A204.1 (cell line): ENCODE measurements at regions not wholly inside any gene's neighbourhood (a gene's known extent, or its start where the extent isn't known, plus 50 kb on each side); places are given as distances from the start of the nearest gene placed in this dataset.
"Not testable (repeated sequence)": the region's sequence is repeated elsewhere in the genome, so short reads cannot be mapped to it uniquely, and the experiment has no call there.

ENCODE experiments used
- FAIRE-seq: peaks from 2 replicates; lab custom pipeline; 2012; peaks lifted over from hg19 to GRCh38; lab: Jason Lieb, UNC

DNA sequence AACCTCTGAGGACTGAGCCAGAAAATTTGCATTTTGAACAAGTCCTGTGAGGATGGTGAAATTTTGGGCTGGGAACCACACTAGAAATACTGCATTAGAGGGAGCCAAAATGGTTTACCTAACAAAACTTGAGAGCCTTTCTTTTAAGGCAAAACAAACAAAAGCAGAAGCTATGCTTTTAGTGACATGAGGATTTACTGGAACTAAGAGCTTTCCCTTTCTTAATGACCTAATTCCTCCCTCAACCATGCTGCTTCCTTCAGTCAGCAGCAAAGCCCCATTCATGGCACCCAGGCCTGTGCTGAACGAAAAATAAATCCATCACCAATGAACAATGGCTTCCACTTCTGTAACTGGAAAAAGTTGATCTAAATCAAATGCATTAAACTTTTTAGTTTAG lies 974.3 kb downstream of the HACE1 start:
- no peak for FAIRE-seq

DNA sequence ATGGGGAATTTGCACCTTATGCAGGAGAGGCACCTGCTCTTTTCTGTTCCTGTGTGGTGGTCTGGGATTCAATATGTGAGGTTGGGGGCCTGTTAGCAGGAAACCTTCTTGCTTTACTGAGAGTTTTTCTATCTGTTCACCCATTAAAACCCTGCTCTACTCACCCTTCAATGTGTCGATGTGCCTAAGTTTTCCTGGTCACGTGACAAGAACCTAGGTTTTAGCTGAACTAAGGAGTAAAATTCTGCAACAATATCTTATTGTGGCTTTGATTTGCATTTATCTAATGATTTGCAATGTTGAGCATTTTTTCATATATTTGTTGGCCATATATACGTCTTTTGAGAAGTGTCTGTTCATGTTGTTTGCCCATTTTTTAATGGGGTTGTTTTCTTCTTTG lies 979.9 kb downstream of the HACE1 start:
- no peak for FAIRE-seq

DNA sequence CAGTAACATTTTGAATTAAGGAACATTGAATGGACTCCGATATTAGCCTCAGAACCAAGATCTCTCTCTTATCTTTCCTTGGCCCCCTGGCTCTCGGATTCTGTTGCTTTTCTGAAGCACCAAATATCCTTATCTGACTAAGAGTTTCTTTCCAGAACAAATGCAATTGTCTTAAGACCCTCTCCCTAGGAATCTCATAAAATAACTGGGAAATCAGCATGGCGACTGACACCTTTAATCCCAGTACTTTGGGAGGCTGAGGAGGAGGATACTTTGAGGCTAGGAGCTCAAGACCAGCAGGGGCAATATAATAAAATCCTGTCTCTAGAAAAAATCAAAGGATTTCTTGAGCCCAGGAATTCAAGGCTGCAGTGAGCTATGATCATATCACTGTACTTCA lies 984.5 kb downstream of the HACE1 start:
- FAIRE-seq, result no peak

DNA sequence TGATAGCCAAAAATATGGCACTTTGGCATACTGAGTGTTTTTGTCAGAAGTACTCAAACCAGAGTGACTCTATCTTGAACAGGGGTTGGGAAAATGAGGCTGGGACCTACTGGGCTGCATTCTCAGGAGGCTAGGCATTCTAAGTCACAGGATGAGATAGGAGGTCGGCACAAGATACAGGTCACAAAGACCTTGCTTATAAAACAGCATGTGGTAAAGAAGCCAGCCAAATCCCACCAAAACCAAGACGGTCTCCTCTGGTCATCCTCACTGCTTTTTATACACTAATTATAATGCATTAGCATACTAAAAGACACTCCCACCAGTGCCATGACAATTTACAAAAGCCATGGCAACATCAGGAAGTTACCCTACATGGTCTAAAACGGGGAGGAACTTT lies 985.1 kb downstream of the HACE1 start:
- FAIRE-seq, result no peak

DNA sequence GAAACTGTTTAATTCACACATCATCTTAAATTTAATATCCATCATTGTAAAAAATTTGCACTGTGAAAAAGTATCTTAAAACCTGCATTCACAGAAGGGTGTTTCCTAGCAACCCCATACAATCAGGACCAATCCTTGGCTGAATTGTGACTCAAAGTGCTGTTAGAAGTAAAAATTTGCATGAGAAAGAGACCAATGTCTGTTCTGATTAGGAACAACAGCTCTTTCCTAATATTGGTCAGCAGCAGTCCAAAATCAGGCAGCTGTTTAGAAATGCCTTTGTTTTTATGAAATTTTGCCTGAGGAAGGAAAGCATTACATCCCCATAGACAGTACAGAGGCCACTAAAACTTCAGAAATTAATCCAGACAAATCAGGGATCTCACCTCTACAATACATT lies 987.0 kb downstream of the HACE1 start:
- no peak for FAIRE-seq

DNA sequence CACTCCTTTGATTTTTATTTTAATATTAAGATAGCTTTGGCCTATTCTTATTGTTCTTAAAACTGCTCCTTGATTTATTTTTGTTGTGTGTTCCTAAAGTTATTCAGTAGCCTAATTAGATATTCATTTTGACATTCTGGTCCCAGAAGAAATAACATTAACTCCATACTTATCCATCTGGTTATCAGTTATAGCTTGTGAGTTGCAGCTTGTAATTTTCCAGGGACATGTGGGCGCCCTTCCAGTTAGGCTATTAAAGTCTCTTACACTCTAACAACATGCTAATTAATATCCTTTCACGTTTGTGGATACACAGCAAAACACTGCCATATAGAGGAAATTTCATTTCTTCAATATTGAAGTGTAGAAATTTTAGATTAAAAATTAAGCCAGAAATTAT lies 987.5 kb downstream of the HACE1 start:
- no peak for FAIRE-seq

DNA sequence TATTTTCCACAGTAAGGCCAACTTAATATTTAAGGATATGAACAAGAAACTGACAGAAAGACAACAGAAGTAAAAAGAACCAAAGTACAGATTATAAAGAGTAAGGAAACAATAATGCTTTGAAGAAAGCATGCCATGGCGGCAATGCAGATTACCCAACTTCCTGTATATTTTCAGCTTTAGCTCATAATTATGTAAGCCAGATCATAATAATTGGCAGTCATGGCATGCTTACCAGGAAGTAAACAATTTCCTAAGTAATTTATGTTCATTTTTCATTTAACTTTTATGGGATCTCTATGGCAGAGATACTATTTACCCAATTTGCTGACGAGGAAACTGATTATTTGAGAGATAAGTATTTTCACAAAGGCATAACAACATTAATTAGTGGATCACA lies 988.7 kb downstream of the HACE1 start:
- no peak for FAIRE-seq

DNA sequence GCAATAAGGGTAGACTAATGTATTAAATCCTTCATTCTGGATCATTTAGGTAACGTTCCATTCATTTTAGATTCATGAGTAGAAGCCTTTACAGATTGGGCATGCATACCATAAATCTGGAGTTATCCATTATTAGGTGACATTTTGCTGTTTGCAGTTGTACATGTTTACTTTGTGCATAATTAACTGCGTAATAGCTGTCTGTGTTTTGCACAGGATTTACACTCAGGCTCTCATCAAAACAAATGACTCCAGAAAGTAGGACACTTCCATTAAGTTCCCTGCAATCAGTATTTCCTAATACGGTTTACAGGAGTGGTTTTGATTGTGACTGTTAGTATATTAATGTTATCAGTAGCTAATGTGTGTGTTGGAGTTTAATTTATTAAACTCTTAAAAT lies 997.4 kb downstream of the HACE1 start:
- no peak for FAIRE-seq

DNA sequence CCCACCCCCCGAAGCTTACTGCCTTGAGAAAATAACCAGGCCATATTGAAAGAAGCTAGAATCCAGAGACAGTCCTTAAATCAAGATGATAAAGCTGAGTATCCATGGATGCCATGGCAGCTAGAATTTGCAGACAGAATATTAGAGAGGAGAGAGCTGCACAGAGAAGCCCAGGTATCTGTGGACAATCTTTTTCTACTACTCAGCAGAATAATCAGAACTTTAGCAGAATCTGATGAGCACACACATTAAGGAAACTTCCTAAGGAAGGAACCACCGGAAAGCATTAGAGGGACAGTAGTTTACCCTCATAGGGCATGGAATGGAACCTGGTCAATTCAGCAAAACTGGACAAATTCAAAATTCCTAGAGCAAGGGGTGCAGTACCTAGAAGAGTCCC lies 1001.7 kb downstream of the HACE1 start:
- no peak for FAIRE-seq

DNA sequence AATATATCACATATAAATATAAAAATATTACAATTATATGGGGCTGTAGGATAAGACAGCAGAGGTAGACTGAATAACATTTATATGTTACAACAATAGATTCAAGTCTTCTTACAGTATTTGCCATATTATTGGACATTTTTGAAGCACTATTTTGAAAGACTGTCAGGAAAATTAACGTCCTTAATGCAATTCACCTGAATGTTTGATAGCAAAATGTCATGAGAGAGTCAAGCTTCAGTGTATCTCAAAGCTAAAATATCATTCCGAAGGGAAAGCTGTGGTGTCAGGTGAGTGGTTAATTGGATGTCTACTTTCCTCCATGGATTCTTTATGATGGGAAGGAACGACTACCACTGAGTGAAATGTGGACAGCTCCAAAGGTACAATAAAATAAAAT lies 1004.0 kb downstream of the HACE1 start:
- no peak for FAIRE-seq

DNA sequence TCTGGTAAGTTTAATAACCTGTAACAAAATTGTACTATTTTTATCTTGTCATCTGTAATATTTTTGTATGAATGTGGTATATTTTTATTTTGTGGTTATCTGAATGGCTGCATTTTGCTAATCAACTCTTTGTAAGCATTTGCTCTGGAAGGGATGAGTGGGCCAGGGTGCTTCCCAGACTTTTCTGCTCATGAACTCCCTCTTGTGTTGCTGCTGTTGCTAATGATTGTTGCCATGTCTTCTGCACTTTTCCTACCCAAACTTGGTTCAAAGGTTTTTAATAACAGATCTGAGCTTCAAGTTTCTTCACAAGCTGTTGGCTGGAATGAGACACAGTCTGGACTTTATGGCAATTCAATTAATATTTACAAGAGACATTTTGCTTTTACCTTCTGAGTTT lies 1005.7 kb downstream of the HACE1 start:
- no peak for FAIRE-seq

DNA sequence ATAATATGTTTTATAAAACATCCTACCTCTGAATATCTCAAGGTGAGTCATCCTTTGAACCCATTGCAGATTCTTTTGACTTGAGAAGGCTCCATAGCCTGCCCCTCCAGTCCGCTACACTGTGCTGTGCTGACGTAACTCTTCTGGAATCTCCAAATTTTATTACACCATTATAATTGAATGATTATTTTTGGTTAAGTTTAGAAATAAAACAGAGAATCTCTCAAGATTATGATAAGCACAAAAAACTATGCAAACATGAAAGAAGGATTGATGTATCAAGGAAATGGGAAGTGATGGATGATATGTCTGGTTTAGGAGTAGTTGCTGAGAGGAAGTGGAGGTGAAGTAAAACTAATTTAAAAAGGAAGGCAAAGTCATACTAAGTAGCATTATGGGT lies 1021.3 kb downstream of the HACE1 start:
- no peak for FAIRE-seq

DNA sequence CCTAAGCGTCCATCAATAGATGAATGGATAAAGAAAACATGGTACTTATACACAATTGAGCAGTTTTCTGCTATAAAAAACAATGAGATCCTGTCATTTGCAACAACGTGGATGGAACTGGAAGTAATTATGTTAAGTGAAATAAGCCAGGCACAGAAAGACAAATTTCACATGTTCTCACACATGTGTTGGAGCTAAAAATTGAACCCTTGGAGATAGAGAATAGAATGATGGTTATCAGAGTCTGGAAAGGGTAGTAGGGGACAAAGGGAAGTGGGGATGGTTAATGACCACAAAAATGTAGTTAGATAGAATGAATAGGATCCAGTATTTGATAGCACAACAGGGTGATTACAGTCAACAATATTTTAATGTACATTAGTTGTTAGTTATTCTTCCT lies 1033.5 kb downstream of the HACE1 start:
- no peak for FAIRE-seq

DNA sequence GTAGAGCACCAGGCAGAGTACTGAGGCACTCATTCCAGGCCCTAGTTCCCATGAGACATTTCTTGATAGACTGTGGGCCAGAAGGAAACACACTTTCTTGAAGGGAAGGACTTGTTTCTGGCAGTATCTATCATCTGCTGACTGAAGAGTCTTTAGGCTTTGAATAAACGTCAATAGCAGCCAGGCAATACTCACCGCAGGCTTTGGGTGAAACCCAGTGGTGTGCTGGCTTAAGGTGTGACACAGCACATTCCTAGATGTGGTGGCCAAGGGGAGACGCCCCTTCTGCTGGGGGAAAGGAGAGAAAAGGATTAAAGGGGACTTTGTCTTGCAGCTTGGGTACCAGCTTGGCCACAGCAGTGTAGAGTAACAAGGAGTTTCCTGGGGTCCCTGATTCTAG lies 1039.6 kb downstream of the HACE1 start:
- FAIRE-seq, result no peak

DNA sequence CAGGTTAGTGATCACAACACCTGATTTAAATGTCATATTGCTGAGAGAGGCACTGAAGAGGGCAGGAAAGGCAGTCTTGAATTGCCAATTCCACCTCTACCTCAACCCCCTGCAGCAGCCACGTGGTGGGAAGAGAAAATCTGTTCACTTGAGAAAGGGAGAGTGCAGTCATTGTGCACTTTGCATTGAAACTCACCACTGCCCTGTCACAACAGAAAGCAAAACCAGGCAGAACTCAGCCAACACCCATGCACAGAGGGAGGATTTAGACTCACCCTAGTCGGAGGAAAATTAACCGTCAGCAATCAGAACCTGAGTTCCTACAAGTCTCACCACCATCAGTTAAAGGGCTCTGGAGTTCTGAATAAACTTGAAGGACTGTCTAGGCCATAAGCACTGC lies 1040.2 kb downstream of the HACE1 start:
- FAIRE-seq, result no peak

DNA sequence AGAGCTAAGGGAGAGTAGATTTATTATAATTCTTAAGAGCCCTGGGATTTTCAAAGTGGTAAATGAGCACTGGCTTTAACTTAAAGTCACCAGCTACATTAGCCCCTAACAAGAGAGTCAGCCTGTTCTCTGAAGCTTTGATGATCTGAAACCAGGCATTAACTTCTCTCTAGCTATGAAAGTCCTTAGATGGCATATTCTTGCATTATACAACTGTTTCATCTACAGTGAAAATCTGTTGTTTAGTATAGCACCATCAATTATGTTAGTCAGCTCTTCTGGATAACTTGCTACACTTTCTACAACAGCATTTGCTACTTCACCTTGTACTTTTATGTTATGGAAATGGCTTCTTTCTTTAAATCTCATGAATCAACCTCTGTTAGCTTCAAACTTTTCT lies 1046.7 kb downstream of the HACE1 start:
- no peak for FAIRE-seq

DNA sequence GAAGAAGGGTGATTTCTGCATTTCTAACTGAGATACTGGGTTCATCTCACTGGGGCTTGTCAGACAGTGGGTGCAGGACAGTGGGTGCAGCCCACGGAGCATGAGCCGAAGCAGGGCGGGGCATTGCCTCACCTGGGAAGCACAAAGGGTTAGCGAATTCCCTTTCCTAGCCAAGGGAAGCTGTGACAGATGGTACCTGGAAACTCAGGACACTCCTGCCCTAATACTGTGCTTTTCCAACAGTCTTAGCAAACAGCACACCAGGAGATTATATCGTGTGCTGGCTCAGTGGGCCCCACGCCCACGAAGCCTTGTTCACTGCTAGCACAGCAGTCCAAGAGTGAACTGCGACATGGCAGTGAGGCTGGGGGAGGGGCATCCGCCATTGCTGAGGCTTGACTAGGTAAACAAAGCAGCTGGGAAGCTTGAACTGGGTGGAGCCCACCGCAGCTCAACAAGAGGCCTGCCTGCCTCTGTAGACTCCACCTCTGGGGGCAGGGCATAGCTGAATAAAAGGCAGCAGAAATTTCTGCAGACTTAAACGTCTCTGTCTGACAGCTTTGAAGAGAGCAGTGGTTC lies 1057.7 kb downstream of the HACE1 start:
- not testable (repeated sequence) for FAIRE-seq

DNA sequence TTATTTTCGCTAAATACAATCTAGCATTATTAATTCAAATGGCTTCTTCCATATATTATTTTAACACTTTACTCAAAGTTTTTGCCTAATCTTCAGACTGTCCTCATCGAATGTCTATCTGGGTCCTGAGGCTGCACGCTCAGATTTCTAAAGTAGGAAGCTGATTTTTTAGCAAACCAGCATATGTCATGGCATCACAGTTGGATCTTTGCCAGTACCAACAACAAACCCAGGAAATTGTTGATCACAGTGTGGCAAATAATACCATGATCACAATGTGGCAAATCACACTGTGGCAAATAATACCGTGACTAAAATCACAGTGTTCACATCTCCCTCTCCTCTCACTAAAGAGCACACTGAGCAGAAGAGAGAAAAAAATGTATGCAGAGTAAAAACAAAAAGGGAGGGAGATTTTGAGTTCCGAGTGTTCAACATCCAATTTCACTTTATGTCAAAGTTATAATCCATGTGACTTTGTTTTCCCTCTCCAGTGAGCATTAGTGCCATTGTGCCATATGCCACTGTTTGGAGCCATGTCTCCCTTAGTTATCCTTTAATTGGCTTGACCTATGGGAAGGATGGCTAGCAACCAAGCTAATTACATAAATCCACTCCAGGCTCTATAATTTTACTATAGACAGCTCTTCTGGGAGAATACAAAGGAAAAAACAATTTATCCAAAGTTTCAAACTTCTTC lies 1059.6 kb downstream of the HACE1 start:
- FAIRE-seq, result no peak

DNA sequence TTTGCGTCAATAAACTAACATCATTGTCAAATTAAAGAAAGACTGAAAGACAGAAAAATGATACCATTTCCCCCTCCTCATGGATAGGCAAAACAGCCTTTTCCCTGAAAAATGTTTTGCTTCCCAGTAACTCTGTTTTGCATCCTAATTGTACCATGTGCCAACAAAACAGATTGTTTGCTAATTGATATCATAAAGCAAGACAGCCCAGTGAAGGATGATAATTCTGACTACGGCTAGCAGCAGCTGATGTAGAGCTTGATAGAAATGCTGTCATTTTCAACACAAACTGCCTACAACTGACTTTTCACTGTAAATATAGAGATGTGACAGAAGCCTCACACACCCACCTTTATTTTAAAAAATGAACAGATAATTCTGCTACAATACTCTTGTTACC lies 1061.6 kb downstream of the HACE1 start:
- FAIRE-seq, result no peak

DNA sequence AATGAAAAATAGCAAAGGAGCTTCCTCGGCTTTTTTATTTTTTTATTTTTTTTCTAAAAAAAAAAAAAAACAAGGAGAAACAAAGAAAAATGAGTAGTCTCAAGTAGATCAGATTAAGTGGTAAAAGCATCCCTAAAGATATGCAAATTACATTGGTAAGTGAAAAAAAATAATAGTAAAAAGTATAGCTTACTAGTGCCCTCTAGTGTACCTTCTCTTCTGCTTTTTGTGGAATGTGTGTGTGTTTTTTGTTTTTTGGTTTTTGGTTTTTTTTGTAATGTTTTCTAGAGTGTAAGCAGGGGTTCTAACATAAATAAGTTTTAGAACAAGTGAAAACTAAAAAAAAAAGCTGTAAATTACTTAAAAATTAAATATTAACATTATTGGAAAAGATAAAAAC lies 1062.0 kb downstream of the HACE1 start:
- FAIRE-seq, result peak; percentile 90

DNA sequence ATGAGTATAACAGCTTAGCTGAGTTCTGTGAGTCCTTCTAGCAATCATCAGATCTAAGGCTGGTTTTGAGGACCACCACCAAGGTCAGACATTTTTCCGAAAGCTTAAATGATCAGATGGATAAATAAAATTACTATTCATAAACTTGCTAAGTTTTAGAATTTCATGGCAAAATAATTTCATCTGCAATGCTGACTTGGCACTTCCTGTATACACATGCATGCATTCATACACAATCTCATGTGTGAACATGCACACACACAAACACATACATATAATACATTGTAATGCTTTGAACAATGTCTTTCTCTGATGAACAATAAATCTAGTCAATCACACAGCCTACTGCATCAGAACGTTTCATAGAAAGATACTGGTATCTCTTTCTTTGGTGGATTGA lies 1068.3 kb downstream of the HACE1 start:
- FAIRE-seq, result no peak

DNA sequence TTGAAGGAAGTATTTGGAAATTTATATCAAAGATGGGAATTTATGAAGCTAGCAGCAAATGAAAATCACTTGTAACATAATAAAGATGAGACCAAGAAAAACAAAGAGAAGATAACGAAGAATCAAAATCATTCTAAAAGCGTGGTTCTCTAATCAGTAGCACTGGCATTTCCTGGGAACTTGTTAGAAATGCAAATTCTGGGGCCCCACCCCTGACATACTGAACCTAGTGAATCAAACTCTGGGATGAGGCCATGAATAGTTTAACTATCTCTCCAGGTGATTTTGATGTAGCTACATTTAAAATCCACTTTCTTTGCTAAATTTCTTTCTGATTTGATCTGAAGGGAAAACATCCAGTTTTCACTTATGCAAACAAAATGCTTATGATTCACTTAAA lies 1075.6 kb downstream of the HACE1 start:
- no peak for FAIRE-seq

DNA sequence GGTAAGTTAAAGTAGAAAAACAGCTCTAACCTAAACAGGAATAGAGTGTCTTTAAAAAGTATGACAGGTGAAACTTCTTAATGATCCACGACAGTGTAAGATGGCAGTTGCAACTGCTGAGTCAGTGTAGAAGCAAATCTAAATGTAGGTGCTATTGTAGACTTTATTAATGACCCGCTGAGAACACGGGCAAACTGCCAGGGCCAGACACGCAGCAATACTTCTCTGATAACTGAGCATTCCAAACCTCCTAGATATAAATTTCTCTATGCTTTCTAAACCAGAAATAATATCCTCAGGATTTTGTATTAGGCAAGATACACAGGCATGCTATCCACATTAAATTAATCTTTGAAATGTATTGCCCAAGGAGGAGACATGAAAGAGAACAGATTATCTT lies 1076.4 kb downstream of the HACE1 start:
- FAIRE-seq, result no peak

DNA sequence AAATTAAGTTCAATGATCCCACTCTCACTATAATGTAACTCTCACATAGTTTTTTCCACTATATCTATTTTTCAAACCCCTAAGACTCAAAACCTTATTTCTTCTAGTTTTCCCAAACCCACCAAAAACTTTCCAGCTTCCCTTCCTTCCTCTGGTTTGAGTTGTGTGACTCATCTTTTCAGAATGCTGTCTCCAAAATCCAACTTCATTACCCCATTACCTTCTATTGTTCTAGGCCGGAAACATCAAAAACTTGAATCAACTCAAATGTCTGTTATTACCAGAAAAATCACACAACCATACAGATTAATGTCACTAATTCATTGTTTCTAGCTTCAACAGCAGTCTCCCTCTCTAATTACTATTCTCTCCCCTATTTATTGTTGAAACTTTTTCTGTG lies 1090.3 kb downstream of the HACE1 start:
- FAIRE-seq, result no peak

DNA sequence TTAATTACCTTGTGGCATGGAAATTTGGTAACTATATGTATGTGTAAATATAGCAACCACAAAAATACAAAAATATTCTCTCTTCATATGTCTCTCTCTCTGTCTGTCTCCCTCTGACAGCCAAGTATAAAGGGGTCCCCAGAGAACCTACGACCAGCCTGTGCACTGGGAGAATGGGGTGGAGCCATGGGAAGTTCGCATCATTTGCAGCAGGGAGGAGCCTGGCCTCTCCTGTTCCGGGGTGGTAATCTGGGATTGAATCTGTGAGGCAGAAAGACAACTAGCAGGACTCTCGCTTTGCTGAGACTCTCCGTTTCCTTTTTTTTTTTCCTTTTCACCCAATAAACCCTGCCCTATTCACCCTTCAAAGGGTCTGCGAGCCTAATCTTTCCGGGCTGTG lies 1109.1 kb downstream of the HACE1 start:
- no peak for FAIRE-seq
